C4-2B (cell line): ENCODE measurements at regions not wholly inside any gene's neighbourhood (a gene's known extent, or its start where the extent isn't known, plus 50 kb on each side); places are given as distances from the start of the nearest gene placed in this dataset.

Experiments used
- H3K27ac ChIP-seq: fragments of 450-650 bp; 2 replicates; pipeline ENCODE4 v1.5.1; 2017
- CTCF ChIP-seq: fragments of 450-650 bp; conservative IDR thresholded peaks from 2 replicates; pipeline ENCODE4 v1.5.1; 2017; ENCODE audit warnings: mild to moderate bottlenecking
- ZFX ChIP-seq: fragments of 450-650 bp; IDR thresholded peaks from 2 replicates; pipeline ENCODE4 v1.6.1; 2017

DNA sequence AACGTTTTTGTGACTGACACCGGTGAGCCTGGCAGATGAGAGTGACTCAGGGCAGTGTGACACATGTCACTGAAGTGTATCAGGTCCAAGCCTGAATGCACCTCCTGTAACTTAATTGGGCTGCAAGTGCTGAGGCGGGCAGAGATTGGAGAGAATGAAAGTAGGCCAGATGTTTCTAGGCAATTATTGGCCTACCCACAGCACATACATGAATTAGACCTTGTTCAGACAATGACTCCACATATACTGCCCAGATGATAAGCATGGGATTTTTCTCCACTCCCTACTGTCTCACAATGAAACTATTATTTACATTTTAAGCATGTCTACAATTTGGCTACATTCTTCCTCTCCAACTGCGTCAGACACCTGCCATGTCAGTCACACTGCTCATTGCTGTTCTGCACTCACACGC is 187.3 kb upstream of the ZNF385D start:
- H3K27ac ChIP-seq, result no peak overlapping the region
- TF ChIP-seq CTCF, result no peak
- TF ChIP-seq ZFX, result no peak

DNA sequence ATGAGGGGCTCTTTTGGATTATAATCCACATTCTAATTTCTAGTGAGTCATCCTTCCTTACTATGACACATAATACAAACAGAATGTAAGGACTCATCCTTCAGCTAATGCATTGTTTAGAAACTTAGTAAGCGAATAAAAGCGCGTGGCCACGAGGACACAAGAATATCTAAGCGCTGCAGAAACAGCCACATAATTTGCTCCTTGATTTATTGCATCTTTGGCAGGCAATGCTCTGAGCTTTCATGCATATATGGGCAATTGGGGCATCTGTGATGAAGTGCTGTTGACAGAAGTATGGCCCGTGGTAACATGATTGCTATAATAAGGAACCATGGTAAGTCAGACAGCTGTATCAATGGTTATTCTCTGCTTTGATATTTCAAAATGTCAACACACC is 191.3 kb upstream of the ZNF385D start:
- TF ChIP-seq ZFX (no peak), CTCF (no peak)
- H3K27ac ChIP-seq, result no peak overlapping the region

GRCh38 chr3:21944251-21944650 is 193.2 kb upstream of the ZNF385D start:
- H3K27ac ChIP-seq, result no peak overlapping the region
- TF ChIP-seq ZFX (no peak), CTCF (no peak)

DNA sequence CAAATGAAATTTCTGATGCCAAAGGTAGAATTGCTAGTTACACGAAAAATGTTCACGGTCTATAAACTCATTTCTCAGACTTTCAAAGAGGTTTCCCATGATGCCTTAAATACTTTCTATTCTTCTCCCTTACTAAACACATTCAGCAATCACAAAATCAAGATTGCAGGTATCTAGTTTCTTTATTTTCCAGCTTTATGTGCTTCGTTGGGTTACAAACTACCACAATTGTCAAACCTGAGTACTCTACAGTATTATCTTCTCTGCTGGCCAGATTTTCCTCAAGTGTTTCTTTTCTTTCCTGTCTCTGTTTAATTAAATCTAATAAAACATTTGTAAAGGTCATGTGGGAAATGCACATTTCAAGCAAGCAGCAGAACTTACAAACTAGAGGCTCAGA is 201.8 kb upstream of the ZNF385D start:
- TF ChIP-seq ZFX (no peak), CTCF (no peak)
- H3K27ac ChIP-seq, result no peak overlapping the region

- TF ChIP-seq ZFX, result no peak
- TF ChIP-seq CTCF, result no peak
These were observed 203.7 kb upstream of the ZNF385D start for GRCh38 chr3:21954709-21955108.

GRCh38 chr3:21955406-21955805 is 204.4 kb upstream of the ZNF385D start:
- no peak overlapping the region for H3K27ac ChIP-seq
- no peak for TF ChIP-seq CTCF
- TF ChIP-seq ZFX, result no peak

More at GRCh38 chr3:21954709-21955108, 203.7 kb upstream of the ZNF385D start:
- no peak overlapping the region for H3K27ac ChIP-seq

DNA sequence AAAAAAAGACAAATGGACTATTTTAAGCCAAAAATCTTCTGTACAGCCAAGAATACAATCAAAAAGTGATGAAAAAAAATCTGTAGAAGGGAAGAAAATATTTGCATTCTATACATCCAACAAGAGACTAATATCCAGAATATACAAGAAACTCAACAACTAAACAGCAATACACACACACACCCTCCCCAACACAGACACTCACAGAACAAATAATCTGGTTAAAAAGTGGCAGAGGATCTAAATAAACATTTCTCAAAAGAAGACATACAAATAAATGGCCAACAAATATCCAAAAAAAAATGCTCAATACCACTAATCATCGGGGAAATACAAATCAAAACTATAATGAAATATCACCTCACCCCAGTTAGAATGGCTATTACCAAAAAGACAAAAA is 209.0 kb upstream of the ZNF385D start:
- no peak overlapping the region for H3K27ac ChIP-seq
- no peak for TF ChIP-seq CTCF
- no peak for TF ChIP-seq ZFX
